Panc1 (cell line): ENCODE measurements at regions not wholly inside any gene's neighbourhood (a gene's known extent, or its start where the extent isn't known, plus 50 kb on each side); places are given as distances from the start of the nearest gene placed in this dataset.

ENCODE experiments used
- POLR2AphosphoS5 ChIP-seq: IDR thresholded peaks from 2 replicates; pipeline ENCODE4 v1.6.1; 2012; ENCODE audit warnings: mild to moderate bottlenecking, low read depth, low read length, moderate library complexity
- SIN3A ChIP-seq: IDR thresholded peaks from 2 replicates; pipeline ENCODE4 v1.6.1; 2012; ENCODE audit warnings: low read depth, mild to moderate bottlenecking, low read length, moderate library complexity, borderline replicate concordance; ENCODE audit not compliant: insufficient read depth
- TF ChIP-seq, protein P1 (sequence below): fragments of 450-650 bp; IDR thresholded peaks from 2 replicates; pipeline ENCODE4 v1.5.1; 2017; ENCODE audit warnings: mild to moderate bottlenecking
- TF ChIP-seq, protein P2 (sequence below), 2 experiments: IDR thresholded peaks; 2 replicates each; pipeline ENCODE4 v1.6.1; 2011 to 2012; ENCODE audit warnings: low read depth in 2 of 2, control low read depth in 1 of 2, low read length in 1 of 2, mild to moderate bottlenecking in 1 of 2, moderate library complexity in 1 of 2; ENCODE audit not compliant: insufficient read depth in 1 of 2

DNA sequence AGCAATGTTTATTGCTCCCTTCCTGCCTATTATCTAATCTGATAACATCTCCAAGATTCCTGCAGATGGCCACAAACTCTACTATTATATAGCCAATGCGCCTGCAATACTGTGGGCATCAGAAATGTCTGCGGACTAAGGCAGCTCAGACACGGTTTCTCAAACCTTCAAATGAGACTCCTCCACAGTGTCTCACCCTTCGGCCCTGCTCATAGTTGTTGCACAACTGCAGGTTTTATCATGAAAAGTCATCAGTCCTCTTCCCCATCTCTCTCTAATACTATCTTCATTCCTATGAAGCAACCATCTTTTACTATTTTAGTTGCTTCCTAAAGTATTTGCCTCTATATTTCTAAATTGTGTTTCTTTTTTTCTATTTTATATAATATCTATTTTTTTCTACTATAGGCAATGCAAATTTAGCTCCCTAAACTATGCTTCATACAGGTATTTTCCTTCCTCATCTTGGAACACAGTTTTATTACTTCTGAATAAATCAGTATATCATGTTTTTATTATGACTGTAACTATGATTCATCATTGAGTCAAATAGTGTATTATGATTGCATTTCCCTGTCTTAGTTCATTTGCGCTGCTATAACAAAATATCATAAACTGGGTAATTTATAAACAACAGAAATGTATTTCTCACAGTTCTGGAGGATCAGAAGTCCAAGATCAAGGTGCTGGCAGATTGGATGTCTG is 129.7 kb upstream of the EDNRA start:
- TF ChIP-seq, protein P1, sequence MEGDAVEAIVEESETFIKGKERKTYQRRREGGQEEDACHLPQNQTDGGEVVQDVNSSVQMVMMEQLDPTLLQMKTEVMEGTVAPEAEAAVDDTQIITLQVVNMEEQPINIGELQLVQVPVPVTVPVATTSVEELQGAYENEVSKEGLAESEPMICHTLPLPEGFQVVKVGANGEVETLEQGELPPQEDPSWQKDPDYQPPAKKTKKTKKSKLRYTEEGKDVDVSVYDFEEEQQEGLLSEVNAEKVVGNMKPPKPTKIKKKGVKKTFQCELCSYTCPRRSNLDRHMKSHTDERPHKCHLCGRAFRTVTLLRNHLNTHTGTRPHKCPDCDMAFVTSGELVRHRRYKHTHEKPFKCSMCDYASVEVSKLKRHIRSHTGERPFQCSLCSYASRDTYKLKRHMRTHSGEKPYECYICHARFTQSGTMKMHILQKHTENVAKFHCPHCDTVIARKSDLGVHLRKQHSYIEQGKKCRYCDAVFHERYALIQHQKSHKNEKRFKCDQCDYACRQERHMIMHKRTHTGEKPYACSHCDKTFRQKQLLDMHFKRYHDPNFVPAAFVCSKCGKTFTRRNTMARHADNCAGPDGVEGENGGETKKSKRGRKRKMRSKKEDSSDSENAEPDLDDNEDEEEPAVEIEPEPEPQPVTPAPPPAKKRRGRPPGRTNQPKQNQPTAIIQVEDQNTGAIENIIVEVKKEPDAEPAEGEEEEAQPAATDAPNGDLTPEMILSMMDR = no peak
- TF ChIP-seq, protein P2, sequence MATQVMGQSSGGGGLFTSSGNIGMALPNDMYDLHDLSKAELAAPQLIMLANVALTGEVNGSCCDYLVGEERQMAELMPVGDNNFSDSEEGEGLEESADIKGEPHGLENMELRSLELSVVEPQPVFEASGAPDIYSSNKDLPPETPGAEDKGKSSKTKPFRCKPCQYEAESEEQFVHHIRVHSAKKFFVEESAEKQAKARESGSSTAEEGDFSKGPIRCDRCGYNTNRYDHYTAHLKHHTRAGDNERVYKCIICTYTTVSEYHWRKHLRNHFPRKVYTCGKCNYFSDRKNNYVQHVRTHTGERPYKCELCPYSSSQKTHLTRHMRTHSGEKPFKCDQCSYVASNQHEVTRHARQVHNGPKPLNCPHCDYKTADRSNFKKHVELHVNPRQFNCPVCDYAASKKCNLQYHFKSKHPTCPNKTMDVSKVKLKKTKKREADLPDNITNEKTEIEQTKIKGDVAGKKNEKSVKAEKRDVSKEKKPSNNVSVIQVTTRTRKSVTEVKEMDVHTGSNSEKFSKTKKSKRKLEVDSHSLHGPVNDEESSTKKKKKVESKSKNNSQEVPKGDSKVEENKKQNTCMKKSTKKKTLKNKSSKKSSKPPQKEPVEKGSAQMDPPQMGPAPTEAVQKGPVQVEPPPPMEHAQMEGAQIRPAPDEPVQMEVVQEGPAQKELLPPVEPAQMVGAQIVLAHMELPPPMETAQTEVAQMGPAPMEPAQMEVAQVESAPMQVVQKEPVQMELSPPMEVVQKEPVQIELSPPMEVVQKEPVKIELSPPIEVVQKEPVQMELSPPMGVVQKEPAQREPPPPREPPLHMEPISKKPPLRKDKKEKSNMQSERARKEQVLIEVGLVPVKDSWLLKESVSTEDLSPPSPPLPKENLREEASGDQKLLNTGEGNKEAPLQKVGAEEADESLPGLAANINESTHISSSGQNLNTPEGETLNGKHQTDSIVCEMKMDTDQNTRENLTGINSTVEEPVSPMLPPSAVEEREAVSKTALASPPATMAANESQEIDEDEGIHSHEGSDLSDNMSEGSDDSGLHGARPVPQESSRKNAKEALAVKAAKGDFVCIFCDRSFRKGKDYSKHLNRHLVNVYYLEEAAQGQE (IDR thresholded peaks at IDR 0.05; ENCODE audit: insufficient read depth in 1 of 2, low read depth in 2 of 2, low read length in 1 of 2) = no peak
- no peak for TF ChIP-seq POLR2AphosphoS5
- TF ChIP-seq SIN3A = no peak
